CD4-positive, alpha-beta T cell treated with Interleukin-4 for 4 hours (primary cell): ENCODE measurements at regions not wholly inside any gene's neighbourhood (a gene's known extent, or its start where the extent isn't known, plus 50 kb on each side); places are given as distances from the start of the nearest gene placed in this dataset.
"Not testable (repeated sequence)": the region's sequence is repeated elsewhere in the genome, so short reads cannot be mapped to it uniquely, and the experiment has no call there.

Experiments
- DNase-seq: peaks from one replicate; pipeline ENCODE4 v3.0.0-alpha.2; 2020

- DNase-seq = no peak
These were observed 282.9 kb upstream of the COL8A1 start for GRCh38 chr3:99355465-99355864.

GRCh38 chr3:99352811-99353210, 285.6 kb upstream of the COL8A1 start:
- DNase-seq = no peak

GRCh38 chr3:99351122-99351521, 287.3 kb upstream of the COL8A1 start:
- DNase-seq = no peak

DNA sequence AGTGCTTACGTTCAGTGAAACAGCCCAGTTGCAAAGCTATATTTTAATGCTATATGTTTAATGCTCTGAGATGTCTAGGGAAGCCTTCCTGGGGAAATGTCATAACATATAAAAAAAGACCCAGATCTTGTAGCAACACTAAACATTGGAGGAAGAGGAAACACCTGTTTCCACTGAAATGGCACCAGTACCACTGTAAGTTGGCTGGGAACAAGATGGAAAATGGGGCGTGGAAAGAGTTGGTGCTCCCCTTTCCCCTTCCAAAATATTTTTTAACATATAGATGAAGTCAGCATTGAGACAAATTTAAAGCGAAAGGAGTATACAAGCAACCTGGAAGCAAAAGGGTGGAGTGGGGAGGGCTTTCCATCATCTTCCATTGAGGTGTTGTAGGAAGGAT, 289.9 kb upstream of the COL8A1 start:
- no peak for DNase-seq

DNA sequence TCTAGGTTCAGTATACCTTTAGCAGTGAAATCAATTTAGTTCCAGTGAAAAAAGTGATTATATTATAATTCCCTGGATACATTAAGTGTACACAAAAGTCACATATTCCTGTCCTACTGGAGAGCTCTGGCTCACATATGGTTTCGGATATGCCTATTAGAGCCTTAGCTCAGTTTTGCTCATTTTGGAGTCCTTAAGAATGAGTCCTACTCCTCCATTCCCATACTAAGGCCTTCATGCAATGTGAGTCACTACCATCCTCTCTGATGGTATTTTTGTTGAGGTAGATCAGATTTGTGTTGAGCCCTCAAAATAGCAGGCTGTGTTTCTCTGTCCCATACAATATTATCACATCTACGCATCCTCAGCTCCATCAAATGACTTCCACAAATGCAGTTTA, 294.2 kb upstream of the COL8A1 start:
- no peak for DNase-seq

- no peak for DNase-seq
These were observed 296.0 kb upstream of the COL8A1 start for GRCh38 chr3:99342383-99342782.

DNA sequence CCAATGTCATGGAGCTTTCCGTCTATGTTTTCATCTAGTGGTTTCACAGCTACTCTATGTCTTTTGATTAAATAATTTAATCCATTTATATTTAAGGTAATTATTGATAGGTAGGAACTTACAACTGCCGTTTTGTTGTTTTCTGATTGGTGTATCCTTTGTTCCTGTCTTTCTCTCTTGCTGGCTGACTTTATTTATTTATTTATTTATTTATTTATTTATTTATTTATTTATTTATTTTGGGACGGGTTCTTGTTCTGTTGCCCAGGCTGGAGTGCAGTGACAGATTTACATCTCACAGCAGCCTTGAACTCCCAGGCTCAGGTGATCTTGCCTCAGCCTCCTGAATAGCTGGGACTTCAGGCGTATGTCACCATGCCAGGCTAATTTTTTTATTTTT, 299.2 kb upstream of the COL8A1 start:
- no peak for DNase-seq

DNA sequence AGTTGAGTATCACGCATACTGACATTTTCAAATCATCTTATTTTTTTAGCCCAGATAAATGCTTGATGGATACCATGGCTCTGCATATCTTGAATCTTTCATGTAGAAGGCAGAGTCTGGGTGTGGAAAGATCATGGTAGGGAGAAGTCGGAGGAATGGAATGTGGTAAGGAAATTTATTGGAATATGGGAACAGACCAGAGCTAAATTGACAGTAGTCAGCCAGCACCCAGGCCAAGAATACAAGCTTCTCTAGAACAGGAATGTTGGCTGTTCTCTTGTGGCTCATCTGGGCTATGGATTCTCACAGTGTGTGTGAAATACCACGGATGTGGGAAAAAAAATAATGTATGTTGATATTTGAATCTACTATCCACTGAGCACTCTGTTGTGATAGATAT, 305.7 kb upstream of the COL8A1 start:
- DNase-seq = no peak

- DNase-seq = no peak
These were observed 306.1 kb upstream of the COL8A1 start for GRCh38 chr3:99332276-99332675.

DNA sequence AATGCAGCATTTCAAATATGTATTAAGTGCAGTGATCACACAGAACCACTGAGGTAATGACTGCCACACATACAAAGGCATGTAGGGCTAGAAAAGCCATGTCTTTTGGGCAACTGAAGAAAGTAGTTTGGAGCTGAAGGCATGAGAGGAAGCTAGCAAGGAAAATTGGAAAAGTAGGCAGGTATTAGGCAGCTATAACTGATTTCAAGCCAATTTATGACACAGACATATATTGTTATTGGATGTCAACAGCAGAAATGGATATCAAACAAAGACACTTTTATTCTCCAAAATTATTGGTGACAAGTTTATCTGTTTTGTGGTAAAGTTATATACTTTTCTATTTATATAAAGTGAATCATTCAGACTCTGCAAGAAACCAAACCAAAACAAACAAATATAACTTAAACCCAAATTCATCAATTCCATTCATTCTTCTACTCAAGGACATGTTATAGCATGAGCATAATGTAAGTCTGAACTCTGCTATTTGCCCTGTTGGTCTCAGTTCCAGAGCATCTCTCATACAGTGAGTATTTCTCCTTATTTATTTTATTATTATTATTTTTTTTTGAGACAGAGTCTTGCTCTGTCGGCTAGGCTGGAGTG, 307.4 kb upstream of the COL8A1 start:
- DNase-seq = no peak

DNA sequence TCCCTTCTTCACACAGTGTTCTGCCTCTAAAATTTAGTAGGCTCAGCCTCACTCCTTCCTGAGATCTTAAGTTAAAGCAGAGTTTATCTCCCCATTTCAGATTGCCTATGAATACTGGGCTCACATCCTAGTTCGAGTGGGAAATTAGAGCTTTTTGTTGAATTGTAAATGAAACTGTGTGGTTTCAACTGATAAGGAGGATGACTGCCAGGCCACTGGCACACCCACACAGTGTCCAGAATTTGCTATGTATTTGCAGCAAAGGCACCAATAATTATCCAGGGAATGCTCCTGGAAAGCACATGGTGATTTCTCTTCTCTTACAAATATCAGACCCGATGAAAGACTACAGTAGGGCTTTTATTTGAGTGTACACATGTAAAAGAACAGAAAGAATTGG, 308.1 kb upstream of the COL8A1 start:
- no peak for DNase-seq

GRCh38 chr3:99325402-99325801, 313.0 kb upstream of the COL8A1 start:
- DNase-seq = no peak

- no peak for DNase-seq
These were observed 313.7 kb upstream of the COL8A1 start for GRCh38 chr3:99324636-99325203.

GRCh38 chr3:99323940-99324339, 314.5 kb upstream of the COL8A1 start:
- DNase-seq = no peak

GRCh38 chr3:99322551-99322950, 315.8 kb upstream of the COL8A1 start:
- DNase-seq = no peak

DNA sequence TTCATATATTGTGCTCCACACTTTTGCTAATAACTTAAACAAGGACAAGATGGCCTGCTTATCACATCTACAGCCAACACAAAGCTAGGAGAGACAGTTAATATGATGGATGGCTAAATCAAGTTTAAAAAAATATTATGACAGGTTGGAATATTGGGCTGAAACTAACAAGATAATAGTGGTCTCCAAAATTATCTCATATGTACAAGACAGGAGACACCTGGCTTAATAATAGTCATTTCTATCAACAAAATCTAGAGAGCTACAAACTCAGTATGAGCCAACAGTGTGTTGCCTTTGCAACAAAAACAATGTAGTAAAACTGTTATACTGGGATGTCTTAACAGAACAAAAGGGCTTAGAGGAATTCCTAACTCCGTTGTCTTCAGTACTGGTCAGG, 317.1 kb upstream of the COL8A1 start:
- no peak for DNase-seq

GRCh38 chr3:99319961-99320360, 318.4 kb upstream of the COL8A1 start:
- DNase-seq = no peak

DNA sequence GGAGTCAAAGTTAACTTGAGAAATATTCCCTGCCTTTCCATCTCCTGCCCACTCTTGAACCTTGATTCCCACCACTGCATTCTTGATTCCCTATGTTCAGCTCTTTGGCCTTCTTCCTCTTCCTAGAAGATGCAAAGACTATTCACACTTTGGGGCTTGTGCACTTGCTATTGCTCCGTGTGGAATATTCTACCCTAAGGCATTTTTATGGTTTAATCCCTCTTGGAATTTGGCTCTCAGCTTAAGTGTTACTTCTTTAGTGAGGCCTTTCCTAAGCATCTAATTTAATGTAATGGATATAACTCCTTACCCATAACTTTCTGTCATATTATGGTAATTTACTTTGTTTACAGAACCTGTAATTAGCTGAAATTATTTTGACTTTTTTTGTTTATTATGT, 318.9 kb upstream of the COL8A1 start:
- no peak for DNase-seq

DNA sequence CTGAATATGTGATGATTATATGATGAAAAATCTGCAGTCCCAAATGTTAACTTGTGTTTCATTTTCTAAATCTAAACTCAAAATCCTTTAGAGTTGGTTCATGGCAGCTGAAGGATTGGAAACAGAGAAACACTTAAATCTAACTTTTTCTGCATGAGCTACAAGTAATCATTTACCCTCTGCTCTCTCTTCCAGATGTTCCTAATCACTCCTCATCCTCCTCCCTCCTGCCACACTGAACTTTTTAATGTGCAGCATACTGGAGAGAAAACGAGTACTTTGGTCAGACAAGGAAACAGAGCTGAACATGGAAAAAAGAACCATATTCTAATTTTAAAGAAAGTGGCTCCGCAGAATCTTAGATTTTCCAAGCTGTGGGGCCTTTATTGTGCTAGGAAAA, 321.2 kb upstream of the COL8A1 start:
- DNase-seq = no peak

DNA sequence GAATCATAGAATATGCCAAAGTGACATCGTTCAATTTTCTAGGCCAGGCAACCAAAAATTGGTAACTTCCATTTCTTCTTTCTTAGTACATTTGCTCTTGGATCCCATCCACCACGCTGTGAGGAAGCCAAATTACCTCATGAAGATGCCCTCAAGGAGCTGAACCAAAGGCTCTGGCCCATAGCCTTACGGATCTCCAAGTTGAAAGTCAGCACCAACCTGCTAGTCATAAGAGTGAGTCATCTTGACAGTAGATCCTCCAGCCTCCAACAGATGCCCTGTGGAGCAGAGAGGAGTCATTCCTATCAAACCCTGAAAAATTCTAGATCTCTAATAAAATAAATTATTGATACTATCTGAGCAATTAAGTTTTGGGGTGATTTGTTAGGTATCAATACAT, 322.5 kb upstream of the COL8A1 start:
- no peak for DNase-seq

DNA sequence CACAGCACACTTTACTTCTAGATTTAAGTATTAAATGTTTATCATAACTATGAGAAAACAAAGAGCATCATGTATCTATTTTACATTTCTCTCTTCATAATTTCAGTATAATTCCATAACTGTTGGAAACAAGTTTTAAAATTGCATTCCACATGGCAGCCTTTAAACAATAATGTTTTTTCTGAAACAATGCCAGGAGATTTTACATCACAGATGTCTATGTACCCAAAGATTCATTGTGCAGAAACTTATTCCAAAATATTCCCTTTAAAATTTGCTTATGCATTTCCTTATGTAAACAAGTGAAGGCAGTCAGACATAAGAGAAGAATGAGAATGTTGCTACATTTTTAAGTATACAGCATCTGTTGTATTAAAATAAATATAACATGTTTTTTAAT, 324.9 kb upstream of the COL8A1 start:
- DNase-seq = no peak

DNA sequence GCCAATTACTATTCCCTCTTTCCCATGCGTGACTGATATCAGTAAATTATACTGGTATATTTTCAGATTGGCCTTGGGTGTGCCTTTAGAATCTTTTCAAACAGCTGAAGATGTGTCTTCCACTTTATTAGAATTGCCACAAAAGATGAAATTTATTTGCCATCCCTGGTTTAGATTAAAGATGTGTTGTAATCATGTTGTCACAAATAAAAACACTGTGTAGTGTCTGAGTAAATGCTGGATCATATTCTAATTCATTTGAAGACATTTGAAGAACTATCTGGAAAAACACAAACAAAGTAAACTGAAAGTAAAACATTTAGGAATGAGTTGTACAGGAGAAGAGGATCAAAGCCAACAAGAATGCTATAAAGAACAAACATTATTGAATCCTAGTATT, 339.7 kb upstream of the COL8A1 start:
- DNase-seq = no peak

- no peak for DNase-seq
These were observed 342.6 kb upstream of the COL8A1 start for GRCh38 chr3:99295836-99296235.

DNA sequence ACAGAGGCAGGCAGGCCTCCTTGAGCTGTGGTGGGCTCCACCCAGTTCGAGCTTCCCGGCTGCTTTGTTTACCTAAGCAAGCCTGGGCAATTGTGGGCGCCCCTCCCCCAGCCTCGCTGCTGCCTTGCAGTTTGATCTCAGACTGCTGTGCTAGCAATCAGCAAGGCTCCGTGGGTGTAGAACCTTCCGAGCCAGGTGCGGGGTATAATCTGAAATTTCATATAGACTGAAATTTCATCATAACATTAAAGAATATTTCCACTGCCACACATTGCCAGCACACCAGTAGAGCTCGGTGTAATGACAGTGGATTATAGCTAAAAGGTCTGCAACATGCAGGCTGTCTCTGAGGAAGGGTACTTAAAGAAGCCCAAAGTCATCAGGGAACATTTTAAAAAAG, 344.3 kb upstream of the COL8A1 start:
- not testable (repeated sequence) for DNase-seq

DNA sequence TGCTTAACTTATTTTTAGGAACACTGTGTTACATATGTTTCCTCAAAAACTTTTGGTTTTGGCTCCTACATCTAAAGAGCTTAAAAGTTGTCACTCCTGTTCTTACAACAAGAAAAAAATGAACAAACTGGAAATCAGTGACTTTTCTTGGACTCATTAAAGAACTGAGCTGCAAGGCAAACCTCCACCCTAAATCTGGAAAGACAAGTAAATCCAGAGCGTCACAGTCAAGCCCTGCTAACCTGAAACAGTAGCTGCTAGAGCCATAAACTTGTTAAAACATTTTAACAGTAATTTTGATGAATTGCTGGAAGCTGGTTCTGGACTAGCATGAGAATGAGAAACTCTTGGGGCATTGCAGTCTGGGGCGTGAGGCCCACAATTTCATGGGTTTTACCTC, 350.5 kb upstream of the COL8A1 start:
- DNase-seq = no peak
